ENCODE measurements at regions not wholly inside any gene's neighbourhood (a gene's known extent, or its start where the extent isn't known, plus 50 kb on each side); places are given as distances from the start of the nearest gene placed in this dataset.

DNA sequence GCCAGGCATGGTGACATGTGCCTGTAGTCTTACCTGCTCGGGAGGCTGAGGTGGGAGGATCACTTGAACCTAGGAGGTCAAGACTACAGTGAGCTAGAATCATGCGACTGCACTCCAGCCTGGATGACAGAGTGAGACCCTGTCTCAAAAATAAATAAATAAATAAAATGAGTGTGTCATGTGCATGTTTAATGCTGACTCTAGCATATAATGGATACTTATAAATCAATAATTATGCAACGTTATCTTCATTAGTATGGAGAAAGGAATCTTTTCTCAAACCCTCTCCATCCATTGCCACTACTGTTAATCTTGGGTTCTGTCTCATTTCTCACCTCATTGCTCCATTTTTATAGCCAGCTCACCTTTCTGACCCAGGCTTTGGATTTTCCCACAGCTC, 189.5 kb upstream of the RPL34 start:
- no peak overlapping the region for H3K4me3 ChIP-seq (ENCODE audit: low read length)
- DNase-seq (ENCODE audit: low read depth), result no peak
- TF ChIP-seq, protein P1, sequence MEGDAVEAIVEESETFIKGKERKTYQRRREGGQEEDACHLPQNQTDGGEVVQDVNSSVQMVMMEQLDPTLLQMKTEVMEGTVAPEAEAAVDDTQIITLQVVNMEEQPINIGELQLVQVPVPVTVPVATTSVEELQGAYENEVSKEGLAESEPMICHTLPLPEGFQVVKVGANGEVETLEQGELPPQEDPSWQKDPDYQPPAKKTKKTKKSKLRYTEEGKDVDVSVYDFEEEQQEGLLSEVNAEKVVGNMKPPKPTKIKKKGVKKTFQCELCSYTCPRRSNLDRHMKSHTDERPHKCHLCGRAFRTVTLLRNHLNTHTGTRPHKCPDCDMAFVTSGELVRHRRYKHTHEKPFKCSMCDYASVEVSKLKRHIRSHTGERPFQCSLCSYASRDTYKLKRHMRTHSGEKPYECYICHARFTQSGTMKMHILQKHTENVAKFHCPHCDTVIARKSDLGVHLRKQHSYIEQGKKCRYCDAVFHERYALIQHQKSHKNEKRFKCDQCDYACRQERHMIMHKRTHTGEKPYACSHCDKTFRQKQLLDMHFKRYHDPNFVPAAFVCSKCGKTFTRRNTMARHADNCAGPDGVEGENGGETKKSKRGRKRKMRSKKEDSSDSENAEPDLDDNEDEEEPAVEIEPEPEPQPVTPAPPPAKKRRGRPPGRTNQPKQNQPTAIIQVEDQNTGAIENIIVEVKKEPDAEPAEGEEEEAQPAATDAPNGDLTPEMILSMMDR (conservative IDR thresholded peaks at IDR 0.05; ENCODE audit: low read length), result no peak

DNA sequence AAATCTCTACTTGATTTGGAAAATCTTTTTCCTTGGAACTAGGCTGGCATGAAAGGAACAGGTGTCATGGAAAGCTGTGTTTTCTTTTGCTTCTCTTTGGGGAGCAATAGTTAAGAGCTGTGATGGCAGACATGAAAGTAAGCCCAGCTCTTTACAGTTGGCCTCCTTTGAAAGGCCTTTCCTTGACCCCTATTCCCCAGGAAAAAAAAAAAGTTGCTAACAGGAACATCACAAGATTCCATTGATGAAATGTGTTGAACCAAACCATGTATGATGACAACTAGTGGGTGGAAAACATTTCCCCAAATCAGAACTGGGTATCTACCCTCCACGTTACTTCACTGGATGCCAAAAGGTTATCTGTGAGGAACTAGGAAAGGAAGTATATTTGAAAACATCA, 190.7 kb upstream of the RPL34 start:
- DNase-seq (ENCODE audit: low read depth), result no peak
- H3K4me3 ChIP-seq (ENCODE audit: low read length), result no peak overlapping the region
- TF ChIP-seq, protein P1 (conservative IDR thresholded peaks at IDR 0.05; ENCODE audit: low read length), result no peak

DNA sequence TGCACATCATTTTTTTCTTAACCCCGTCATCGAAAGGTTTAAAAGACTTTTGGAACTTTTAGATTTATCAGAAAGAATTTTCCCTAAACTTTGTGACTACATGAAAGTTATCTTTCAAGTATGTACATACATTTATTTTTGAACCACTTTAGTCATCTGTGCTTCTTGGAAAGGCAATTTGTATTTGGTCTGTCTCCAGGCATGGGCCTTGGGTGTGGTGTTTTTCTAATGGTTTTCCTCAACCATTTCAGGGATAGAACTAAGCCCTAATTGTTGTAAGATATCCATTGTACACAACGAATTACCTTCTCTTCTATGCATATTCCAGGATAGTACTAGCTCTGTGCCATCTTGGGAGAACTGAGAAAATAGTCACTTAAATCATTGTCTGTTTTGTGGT, 191.5 kb upstream of the RPL34 start:
- TF ChIP-seq, protein P1 (conservative IDR thresholded peaks at IDR 0.05; ENCODE audit: low read length), result no peak
- no peak overlapping the region for H3K4me3 ChIP-seq (ENCODE audit: low read length)
- no peak for DNase-seq (ENCODE audit: low read depth)

DNA sequence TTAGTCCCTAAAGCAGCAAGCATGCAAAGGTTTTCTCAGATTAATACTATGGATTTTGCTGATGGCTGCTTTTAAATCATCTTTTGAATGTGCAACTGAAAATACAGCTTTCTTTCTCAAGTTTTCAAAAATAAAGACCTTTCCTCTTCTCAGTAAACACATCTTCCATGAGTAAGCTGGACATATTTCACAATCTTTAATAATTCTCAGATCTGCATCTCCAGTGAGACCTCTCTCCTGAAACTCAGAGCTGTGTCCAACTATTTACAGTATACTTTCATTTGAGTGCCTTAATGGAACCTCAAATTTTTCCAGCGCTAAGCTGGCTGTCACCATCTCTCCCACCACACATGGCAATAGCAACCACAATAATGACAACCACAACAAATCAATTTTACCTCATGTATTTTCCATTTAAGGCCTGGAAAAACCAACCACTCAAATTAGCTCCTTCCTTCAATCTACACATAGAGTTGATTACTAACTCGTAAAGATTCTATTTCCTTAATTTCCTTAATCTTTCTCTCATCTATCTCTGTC, 192.4 kb upstream of the RPL34 start:
- H3K4me3 ChIP-seq (ENCODE audit: low read length), result no peak overlapping the region
- TF ChIP-seq, protein P1 (conservative IDR thresholded peaks at IDR 0.05; ENCODE audit: low read length), result no peak
- peak; percentile 27 for DNase-seq (ENCODE audit: low read depth)

DNA sequence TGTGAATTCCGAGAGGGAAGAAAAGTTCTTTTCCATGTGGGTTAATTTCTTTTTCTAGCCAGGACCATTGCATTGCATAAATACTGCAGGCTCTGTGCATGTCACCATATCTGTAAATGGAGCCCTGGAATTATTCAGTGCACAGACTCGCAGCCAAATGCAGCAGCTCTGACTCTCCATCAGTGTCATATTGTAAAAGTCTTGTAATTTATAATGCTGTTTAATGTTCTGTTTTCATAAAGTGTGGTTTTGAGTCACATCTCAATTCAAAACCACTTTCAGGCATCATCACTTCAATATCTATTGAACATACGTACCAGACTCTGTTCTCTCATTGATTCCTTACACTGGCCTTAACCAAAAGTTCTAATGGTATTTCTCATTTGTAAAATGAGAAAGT, 193.9 kb upstream of the RPL34 start:
- H3K4me3 ChIP-seq (ENCODE audit: low read length), result no peak overlapping the region
- DNase-seq (ENCODE audit: low read depth), result peak; percentile 24
- TF ChIP-seq, protein P1 (conservative IDR thresholded peaks at IDR 0.05; ENCODE audit: low read length), result no peak

DNA sequence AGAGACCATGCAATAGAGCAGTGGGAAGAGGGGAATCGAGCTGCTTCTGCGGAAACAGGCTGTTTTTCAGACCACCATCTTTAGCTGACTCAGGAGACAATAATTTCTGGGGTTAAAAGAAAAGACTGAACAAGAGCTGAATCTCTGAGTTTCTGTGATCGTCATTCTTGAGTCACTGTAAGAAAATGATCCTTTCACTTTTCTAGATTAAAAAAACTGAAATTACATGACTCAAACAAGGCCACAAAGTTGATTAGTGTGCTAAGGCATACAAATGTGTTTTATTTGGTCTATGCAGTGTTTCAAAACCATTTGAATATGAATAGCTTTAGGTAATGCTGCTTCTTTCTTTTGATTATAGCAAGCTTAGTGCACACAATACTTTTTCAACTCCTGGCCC, 194.4 kb upstream of the RPL34 start:
- TF ChIP-seq, protein P1 (conservative IDR thresholded peaks at IDR 0.05; ENCODE audit: low read length), result no peak
- peak; percentile 57 for DNase-seq (ENCODE audit: low read depth)
- H3K4me3 ChIP-seq (ENCODE audit: low read length), result no peak overlapping the region

DNA sequence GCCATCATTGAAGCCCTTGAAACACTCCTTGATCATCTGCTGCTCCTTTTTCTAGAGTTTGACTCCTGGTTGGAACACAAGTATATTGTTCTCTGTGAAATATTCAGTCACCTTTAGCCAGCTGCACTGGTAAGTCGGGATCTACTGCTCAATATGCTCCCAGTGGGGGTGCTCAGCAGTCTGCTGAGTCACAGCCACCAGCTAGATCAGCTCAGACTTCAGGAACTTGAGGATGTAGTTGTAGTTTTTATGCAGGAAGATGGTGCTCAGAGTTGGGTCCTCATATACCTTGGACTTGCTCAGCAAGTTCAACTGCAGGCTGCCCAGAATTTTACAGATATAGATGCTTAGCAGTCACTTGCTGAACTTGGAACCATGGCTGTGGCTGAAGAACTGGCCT, 202.5 kb upstream of the RPL34 start:
- H3K4me3 ChIP-seq (ENCODE audit: low read length), result no peak overlapping the region
- DNase-seq (ENCODE audit: low read depth), result no peak
- TF ChIP-seq, protein P1 (conservative IDR thresholded peaks at IDR 0.05; ENCODE audit: low read length), result no peak

Data from AG10803 (cell line).